ENCODE measurements at regions not wholly inside any gene's neighbourhood (a gene's known extent, or its start where the extent isn't known, plus 50 kb on each side); places are given as distances from the start of the nearest gene placed in this dataset.

DNA sequence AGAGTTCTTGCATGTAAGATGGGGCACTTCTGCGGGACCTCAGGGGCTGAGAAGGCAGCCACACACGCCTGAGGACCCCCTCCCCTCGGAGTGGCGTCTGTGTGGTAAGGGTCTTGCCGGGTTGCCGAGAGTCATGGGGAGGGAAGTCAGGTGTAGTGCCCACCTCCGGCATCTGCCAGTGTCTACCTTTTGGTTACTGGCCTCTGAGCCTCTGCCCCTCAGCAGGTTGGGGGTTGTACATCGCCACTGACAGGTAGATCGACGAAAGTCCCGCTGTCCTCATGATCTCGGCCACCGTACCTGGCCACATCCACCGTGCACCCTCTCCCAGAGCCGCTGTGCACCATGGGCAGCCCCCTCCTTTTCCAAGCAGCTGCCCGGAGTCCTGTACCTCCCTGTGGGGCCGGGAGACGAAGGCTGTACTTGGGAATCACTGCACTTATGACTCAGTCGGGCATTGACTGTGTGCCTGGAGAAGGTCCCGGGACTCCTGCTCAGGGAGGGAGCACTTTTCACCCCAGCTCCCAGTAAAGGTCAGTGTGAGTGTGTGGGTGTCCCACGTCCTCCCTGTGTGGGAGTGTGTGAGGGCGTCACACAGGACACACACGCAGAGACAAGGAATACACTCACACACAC is 332.4 kb upstream of the MYT1L start:
- Mint-ChIP-seq H3K27me3 (ENCODE audit: low read depth in 3 of 3) (peaks cover 0 to 7% (median 5%) of the 10 kb centered on the region in 3 donors), H3K4me3 (no peak overlapping the region), H3K9me3 (no peaks in the 10 kb centered on the region), H3K36me3 (no peaks in the 10 kb centered on the region), H3K4me1 (no peaks in the 10 kb centered on the region), H3K27ac (no peak overlapping the region)
- no peak for DNase-seq

DNA sequence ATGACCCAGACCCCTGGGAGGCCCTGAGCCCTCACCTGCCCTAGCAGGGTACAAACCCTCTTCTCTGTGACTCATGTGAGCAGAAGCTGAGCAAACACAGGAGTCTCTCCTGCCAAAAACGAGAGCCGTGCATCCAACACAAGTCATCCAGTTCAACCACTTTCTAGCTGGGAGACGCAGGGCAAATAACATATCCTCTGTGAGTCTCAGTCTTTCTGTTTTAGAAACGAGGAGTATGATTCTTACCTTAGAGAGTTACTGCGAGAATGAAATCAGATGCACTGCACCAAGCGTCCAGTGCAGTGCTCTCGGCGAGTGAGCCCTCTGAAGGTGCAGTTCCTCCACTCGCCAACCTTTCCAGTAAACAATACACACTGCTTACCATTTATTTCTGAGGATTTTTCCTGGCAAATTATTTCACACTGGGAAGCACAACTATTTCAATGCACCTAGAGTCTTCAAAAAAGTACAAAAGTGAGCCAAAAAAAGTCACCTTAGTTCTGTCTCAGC is 331.8 kb upstream of the MYT1L start:
- Mint-ChIP-seq H3K27me3 (ENCODE audit: low read depth in 3 of 3) (peaks cover 0 to 5% (median 5%) of the 10 kb centered on the region in 3 donors), H3K4me3 (no peak overlapping the region), H3K4me1 (no peaks in the 10 kb centered on the region), H3K9me3 (peaks cover 0 to 2% (median 0%) of the 10 kb centered on the region in 6 donors), H3K27ac (no peak overlapping the region), H3K36me3 (no peaks in the 10 kb centered on the region)
- no peak for DNase-seq

DNA sequence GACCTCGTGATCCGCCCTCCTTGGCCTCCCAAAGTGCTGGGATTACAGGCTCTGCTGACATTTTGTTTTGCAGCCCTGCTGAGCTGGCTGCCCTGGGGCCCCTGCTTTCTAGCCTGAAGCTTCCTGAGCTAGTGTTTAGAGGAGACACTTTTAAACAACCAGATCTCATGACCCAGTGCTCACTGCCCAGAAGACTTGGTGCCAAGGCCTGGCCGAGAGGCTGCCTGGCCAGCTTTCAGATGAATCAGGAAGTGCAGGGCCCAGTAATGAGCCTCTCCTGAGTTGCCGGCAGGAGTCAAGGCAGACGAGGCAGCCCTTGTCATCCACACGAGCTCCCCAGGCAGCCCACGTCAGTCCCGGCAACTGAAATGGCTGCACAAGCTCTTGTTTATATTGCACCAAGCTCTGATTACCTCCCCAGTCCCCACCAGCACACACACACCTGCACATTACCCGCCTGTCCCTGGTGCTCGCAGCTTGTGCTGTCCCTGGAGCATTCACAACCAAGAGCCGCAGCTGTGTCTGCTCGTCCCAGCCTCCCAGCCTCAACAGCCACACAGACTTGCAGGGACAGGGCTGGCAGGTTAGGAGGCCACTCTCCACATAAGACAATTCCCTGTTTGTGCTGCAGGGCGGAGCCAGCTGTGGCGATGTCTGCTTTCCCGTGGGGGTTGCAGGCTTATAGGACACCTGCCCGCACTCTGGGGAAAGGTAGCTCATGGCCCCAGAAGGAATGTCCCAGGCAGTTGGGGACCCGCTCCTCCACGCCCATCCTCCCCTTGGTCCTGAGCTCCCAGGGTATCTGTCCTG is 331.2 kb upstream of the MYT1L start:
- H3K27me3 Mint-ChIP-seq (ENCODE audit: low read depth in 3 of 3): peaks cover 0 to 5% (median 5%) of the 10 kb centered on the region in 3 donors

DNA sequence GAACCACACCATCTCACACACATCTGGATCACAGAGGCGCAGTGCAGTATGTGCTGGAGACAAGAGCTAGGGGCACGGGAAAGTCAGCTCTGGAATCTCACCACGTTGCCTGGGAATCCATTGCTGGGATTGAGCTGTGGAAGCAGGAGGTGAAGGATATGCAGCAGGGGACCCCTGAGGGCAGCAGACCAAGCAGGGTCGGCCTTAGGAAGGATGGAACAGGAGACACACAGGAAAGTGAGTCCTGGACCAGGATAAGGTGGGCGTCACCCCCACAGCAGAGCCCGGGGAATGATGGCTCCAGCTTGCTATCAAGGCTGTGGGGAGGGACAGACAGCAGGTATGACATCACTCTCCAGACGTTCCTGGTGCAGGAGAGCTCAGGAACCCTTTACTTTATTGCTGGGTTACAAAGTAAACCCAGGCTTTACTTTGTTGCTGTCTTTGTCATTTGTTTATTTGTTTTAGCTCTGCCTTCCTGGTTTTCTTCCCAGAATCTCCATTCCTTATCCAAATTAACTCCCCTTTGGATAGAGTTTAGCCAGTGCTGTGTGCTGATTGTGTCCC is 329.8 kb upstream of the MYT1L start:
- H3K36me3 Mint-ChIP-seq: no peaks in the 10 kb centered on the region
- H3K27me3 Mint-ChIP-seq (ENCODE audit: low read depth in 3 of 3): peaks cover 0 to 5% (median 5%) of the 10 kb centered on the region in 3 donors
- no peak overlapping the region for H3K4me3 Mint-ChIP-seq

More for the DNA sequence above, 331.2 kb upstream of the MYT1L start:
- DNase-seq: no peak
- H3K4me1 Mint-ChIP-seq: no peaks in the 10 kb centered on the region
- no peak overlapping the region for H3K4me3 Mint-ChIP-seq
- no peaks in the 10 kb centered on the region for H3K36me3 Mint-ChIP-seq
- H3K9me3 Mint-ChIP-seq: peaks cover 0 to 2% (median 0%) of the 10 kb centered on the region in 6 donors
- no peak overlapping the region for H3K27ac Mint-ChIP-seq

DNA sequence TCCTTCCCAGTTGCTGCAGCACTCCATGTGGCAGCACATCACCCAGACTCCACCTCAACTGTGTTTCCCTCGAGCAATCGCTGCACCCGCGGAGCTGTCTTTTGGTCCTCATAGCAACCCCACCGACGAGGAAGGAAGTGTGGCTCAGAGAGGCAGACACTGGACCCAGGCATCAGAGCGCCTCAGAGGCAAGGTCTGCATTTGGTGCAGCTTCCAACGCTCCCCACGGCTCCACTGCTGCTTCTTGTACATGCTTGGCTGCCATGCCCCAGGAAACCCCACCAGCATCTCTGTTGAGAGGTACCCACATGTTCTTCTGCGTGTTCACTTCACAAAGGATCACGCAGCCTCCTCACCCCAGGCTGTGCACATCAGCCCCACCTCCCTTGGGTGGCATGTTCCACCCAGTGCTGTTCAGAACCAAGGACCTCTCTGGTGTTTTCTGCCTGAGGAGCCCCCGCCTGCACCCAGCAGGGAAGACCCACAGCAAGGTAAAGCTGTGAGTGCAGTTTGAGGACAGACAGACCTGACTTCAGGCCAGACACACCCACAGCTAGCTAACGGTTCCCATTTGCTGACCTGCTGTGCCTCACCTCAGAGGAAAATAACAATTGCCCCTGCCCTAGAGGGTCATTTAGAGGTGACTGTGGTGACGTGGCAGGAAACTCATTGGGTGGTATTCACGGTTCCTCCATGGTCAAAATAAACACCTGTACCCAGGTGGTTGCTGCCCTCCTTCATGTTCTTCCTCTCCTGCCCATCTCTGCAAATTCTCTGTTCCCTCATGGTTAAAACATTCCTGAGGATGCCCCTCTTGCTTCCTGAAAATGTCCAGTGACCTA is 326.3 kb upstream of the MYT1L start:
- no peak for DNase-seq
- H3K9me3 Mint-ChIP-seq: peaks cover 0 to 2% (median 0%) of the 10 kb centered on the region in 6 donors
- H3K4me1 Mint-ChIP-seq: no peaks in the 10 kb centered on the region
- H3K36me3 Mint-ChIP-seq: no peaks in the 10 kb centered on the region
- no peak overlapping the region for H3K27ac Mint-ChIP-seq
- H3K4me3 Mint-ChIP-seq: no peak overlapping the region
- peaks cover 0 to 3% (median 0%) of the 10 kb centered on the region in 3 donors for H3K27me3 Mint-ChIP-seq (ENCODE audit: low read depth in 3 of 3)

More for the DNA sequence above, 329.8 kb upstream of the MYT1L start:
- DNase-seq: no peak
- Mint-ChIP-seq H3K9me3 (peaks cover 0 to 2% (median 0%) of the 10 kb centered on the region in 6 donors), H3K27ac (no peak overlapping the region), H3K4me1 (no peaks in the 10 kb centered on the region)

DNA sequence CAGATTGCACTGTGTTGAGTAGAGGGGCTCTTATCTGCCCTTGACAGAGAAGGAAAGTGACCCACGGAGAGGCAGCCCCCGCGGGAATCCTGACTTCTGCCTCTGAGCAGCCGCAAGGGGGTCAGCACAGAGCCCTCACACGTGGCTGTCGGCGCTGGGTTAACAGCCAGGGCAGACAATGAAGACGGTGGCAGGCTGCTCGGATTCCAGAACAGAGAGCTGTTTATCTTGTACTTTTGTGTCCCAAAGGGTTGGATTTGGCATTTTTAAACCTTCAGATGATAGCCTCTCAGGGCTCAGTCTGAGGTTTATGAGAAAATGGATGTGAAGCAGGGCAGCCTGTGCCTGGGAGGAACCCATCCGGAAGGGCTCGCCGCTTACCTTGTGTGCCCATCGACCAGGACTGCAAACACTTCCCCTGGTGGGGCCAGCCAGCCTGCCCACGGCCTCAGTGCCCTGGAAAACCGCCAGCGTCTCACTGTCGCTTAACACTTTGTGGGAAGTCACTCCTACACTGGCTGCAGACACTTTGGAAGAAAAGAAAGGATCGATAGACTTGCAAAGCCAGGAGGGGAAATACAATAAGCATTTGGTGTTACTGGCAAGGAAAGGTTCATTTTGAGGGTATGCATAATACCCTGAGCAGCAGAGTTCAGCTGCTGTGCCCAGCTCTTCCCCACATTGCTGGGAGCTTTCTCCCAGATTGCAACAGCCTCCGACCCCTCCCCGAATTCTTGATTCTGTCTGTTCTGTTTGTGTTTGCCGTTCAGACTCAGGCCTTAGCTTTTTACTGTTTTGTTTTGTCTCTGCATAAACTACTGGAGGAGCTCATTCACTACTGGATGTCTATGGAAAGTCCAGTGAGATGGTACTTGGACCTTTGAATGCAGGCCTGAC is 325.3 kb upstream of the MYT1L start:
- H3K4me3 Mint-ChIP-seq: no peak overlapping the region
- peaks cover 0 to 2% (median 0%) of the 10 kb centered on the region in 6 donors for H3K9me3 Mint-ChIP-seq
- peaks cover 0 to 1% (median 0%) of the 10 kb centered on the region in 3 donors for H3K27me3 Mint-ChIP-seq (ENCODE audit: low read depth in 3 of 3)
- DNase-seq: no peak
- H3K4me1 Mint-ChIP-seq: no peaks in the 10 kb centered on the region
- no peak overlapping the region for H3K27ac Mint-ChIP-seq
- no peaks in the 10 kb centered on the region for H3K36me3 Mint-ChIP-seq

DNA sequence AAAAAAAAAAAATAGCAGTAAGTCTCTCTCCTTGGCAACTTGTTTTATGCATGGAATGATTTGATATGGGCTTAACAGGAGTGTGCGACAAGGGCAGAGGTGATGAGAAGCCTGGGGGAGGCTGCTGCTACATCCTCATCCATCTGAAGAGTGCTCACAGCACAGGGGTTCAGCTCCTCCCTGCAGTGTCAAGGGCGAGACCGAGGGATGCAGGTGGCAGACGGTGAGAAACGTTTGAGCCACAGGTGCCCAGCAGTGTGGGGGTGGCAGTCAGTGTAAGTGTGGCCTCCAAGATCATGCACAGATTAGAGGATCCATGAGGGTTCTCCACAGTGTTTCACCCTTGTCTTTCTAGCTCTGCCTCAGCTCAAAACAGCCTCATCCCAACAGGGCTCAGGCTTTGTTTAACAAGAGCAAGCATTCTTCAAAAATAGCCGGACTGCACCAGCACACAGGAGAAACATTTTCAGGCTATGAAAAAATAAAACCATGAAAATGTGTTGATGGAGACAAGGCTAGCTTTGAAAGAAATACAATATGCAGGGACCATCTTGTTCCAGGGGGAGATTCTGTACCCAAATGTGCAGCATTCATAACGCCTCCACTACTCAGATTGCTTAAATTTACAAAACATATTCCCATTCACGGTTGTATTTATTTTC is 324.5 kb upstream of the MYT1L start:
- H3K27me3 Mint-ChIP-seq (ENCODE audit: low read depth in 3 of 3): peaks cover 0 to 1% (median 0%) of the 10 kb centered on the region in 3 donors
- peaks cover 0 to 2% (median 0%) of the 10 kb centered on the region in 6 donors for H3K9me3 Mint-ChIP-seq
- H3K4me3 Mint-ChIP-seq: no peak overlapping the region
- no peaks in the 10 kb centered on the region for H3K4me1 Mint-ChIP-seq
- no peaks in the 10 kb centered on the region for H3K36me3 Mint-ChIP-seq
- no peak overlapping the region for H3K27ac Mint-ChIP-seq
- no peak for DNase-seq

DNA sequence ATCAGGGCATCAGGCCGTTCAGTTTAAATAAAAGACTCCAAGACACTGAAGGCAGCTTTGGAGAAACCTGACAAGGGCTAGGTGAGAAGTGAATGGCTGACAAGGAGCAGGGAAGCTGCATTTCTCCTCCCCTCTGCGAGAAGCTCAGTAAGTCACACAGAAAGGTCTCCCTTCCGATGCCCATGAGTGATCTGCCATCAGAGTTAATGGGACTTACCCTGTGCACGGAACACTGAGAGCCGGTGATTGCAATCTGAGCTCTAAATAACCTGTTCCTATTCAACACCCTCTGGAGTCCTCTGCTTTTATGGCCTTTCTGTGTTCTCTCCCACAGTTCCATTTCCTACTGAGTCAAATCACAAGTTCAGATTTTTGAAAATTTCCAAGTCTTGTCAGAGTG is 322.2 kb upstream of the MYT1L start:
- H3K27ac Mint-ChIP-seq: no peak overlapping the region

DNA sequence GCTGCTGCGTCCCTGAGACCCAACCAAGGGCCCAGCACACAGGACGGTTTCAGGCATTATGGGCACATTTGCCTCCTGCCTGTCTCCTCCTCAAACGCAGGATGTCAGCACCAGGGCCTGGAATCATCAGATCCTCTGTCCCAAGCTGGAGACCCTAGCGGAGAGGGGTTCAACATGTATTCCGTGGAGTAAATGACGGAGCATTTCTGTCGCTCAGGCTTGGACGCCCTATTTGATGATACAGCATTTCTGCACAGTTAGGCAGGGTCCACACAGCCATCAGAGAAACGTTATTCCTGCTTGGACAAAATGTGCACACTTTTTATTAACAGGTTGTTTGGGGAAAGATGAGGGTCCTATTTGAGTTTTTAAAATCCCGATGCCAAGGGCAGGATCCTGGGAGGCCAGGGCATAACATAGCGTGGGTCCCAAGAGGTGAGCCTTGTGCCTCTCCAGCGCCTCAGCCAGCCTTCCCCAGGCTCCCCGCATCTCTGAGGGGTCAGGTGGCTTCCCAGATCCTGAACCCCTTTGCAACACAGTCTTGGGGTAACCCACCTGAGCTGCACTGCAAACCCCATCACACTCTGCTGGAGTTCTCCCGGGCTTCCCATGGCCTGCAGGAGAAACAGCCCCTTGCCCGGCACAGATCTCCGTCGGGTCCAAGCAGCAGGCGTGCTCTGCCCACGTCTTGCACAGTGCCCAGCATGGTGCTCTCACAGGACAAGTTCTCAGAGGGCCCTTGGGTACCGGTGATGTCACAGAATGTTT is 319.7 kb upstream of the MYT1L start:
- peaks cover 0 to 4% (median 2%) of the 10 kb centered on the region in 3 donors for H3K27me3 Mint-ChIP-seq (ENCODE audit: low read depth in 3 of 3)
- H3K36me3 Mint-ChIP-seq: no peaks in the 10 kb centered on the region
- no peak overlapping the region for H3K27ac Mint-ChIP-seq
- H3K4me1 Mint-ChIP-seq: peaks cover 0 to 10% of the 10 kb centered on the region in 2 donors
- H3K9me3 Mint-ChIP-seq: no peaks in the 10 kb centered on the region
- no peak for DNase-seq
- no peak overlapping the region for H3K4me3 Mint-ChIP-seq

More for the DNA sequence above, 322.2 kb upstream of the MYT1L start:
- Mint-ChIP-seq H3K27me3 (ENCODE audit: low read depth in 3 of 3) (peaks cover 0 to 2% (median 2%) of the 10 kb centered on the region in 3 donors), H3K36me3 (no peaks in the 10 kb centered on the region), H3K9me3 (no peaks in the 10 kb centered on the region), H3K4me1 (no peaks in the 10 kb centered on the region), H3K4me3 (no peak overlapping the region)
- DNase-seq: no peak

DNA sequence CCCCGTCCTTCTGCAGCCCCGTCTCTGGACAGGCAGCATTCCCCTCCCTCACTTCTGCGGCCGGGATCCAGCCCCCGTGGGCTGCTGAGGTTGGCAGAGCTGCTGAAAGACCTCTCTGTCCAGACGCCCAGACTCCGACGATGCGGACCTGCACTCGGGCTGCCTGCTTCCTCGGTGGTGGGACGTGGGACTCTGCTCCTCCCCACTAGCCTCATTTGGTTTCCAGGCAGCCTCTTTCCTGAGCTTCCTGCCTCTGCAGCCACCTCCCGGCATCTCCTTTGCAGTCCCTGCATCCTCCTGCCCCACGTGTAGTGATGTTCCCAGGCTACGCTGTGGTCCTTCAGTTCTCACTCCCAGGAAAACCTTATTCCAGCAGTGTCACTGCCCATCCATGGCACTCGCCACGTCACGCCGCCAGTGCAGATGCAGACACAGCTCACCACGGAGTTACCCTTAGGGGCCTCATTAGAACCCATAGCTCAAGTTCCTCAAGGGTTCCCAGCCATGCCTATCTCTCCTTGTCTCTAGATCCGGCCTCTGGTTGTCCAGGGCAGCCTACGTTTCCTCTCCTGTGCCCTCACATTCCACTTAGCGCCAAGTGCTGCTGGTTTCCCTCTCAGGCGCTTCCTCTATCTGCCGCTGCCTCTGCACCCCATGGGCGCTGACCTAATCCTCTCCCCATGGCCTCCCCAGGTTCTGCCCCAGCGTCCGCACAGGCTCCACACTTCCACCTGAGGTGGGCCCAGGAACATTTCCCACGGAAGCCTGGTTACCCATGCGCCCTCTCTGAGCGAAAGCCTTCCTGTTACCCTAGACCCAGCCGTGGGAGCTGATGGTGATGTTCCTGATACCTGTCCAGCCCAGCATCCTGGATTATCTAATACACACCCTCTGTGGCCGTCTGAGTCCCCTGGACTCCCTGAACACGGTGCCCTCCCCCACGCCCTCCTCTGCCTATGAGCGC is 318.3 kb upstream of the MYT1L start:
- H3K4me1 Mint-ChIP-seq: peaks cover 0 to 10% of the 10 kb centered on the region in 2 donors
- no peak for DNase-seq
- H3K27me3 Mint-ChIP-seq (ENCODE audit: low read depth in 3 of 3): peaks cover 0 to 4% (median 2%) of the 10 kb centered on the region in 3 donors
- no peak overlapping the region for H3K4me3 Mint-ChIP-seq
- no peaks in the 10 kb centered on the region for H3K36me3 Mint-ChIP-seq
- H3K9me3 Mint-ChIP-seq: no peaks in the 10 kb centered on the region
- H3K27ac Mint-ChIP-seq: no peak overlapping the region

DNA sequence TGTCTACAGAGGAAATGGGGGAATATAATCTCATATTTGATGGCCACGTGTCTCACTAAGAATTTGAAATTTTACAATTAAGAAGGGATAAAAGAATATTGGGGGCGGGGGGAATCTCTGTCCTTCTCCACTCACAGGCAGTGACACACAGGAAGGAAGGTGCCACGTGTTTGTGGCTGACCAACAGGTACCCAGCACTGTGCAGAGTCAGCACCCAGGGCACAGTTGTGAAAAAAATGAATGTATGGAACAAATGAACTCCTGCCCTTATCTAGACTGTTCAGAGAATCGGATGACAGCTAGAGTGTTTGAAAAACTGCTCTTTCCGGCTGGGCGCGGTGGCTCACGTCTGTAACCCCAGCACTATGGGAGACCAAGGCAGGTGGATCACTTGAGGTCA is 317.0 kb upstream of the MYT1L start:
- Mint-ChIP-seq H3K4me3 (no peak overlapping the region), H3K27ac (no peak overlapping the region)
- no peak for DNase-seq

More for the DNA sequence above, 317.0 kb upstream of the MYT1L start:
- Mint-ChIP-seq H3K9me3 (no peaks in the 10 kb centered on the region), H3K36me3 (no peaks in the 10 kb centered on the region), H3K27me3 (ENCODE audit: low read depth in 3 of 3) (peaks cover 0 to 4% (median 2%) of the 10 kb centered on the region in 3 donors), H3K4me1 (peaks cover 2 to 10% of the 10 kb centered on the region in 2 donors)
